IPS-20b (cell line): ENCODE measurements at regions not wholly inside any gene's neighbourhood (a gene's known extent, or its start where the extent isn't known, plus 50 kb on each side); places are given as distances from the start of the nearest gene placed in this dataset.

Experiments used
- H3K27ac ChIP-seq: one replicate; pipeline ENCODE4 v1.5.1; 2013; ENCODE audit warnings: low read length
- H3K27me3 ChIP-seq: 2 replicates; pipeline ENCODE4 v1.6.1; 2013; ENCODE audit warnings: mild to moderate bottlenecking, low read length, inconsistent platforms; ENCODE audit not compliant: insufficient read depth
- H3K36me3 ChIP-seq: 2 replicates; pipeline ENCODE4 v1.6.1; 2013; ENCODE audit warnings: low read depth, mild to moderate bottlenecking, inconsistent platforms, low read length, moderate library complexity; ENCODE audit not compliant: insufficient read depth
- H3K4me1 ChIP-seq: 2 replicates; pipeline ENCODE4 v1.6.1; 2013; ENCODE audit warnings: mild to moderate bottlenecking, control low read depth, inconsistent platforms, low read length, moderate library complexity; ENCODE audit not compliant: insufficient read depth
- H3K4me3 ChIP-seq: 2 replicates; pipeline ENCODE4 v1.5.1; 2013; ENCODE audit warnings: mild to moderate bottlenecking, low read length, inconsistent platforms
- H3K9ac ChIP-seq: 2 replicates; pipeline ENCODE4 v1.6.1; 2013; ENCODE audit warnings: low read depth, mild to moderate bottlenecking, inconsistent platforms, low read length, moderate library complexity
- H3K9me3 ChIP-seq: 2 replicates; pipeline ENCODE4 v1.6.1; 2013; ENCODE audit warnings: mild to moderate bottlenecking, low read depth, low read length, inconsistent platforms; ENCODE audit not compliant: insufficient read depth

DNA sequence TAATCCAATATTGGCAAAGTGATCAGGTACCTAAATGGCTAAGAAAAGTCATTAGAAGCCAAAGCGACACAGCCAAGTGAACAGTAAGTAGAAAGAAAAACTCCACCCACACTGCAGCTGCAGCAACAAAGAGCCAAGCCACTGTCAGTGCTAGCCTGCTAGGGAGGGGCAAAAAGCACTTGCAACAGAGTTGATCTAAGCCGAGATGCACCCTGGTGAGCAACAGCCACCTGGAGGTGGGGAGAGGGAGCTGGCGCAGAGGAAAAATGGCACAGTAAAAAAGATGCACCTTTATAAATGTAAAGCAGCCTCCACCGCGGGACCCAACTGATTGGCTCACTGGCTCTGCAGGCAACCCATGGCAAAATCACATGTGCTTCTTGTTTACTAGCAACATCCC is 330.2 kb upstream of the RBMY1B start:
- H3K9me3 ChIP-seq, result no peaks in the 10 kb centered on the region
- H3K36me3 ChIP-seq, result no peaks in the 10 kb centered on the region
- H3K4me1 ChIP-seq, result no peaks in the 10 kb centered on the region; the same call in 1 of the 2 replicates
- H3K4me3 ChIP-seq, result no peak overlapping the region
- no peak overlapping the region for H3K9ac ChIP-seq
- no peaks in the 10 kb centered on the region for H3K27me3 ChIP-seq
- H3K27ac ChIP-seq, result no peak overlapping the region

DNA sequence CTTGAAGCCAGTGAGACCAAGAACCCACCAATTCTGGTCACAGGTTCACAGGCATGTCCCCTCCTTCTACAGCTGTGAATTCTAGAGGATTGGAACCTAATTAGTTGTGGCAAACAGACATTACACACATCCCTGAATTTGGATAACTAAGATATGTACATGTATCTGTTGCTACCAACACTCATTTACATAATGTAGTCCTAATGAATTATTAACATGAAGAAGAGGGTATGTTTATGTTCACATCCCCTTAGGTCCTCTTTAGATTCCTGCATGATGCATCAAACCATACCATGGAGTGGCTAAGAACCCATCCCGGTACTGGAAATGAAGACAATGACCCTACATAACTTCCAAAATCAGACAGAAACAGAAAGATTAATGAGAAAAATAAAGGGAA is 326.9 kb upstream of the RBMY1B start:
- no peaks in the 10 kb centered on the region for H3K36me3 ChIP-seq
- H3K9ac ChIP-seq, result no peak overlapping the region
- no peaks in the 10 kb centered on the region for H3K27me3 ChIP-seq
- no peak overlapping the region for H3K27ac ChIP-seq
- H3K4me3 ChIP-seq, result no peak overlapping the region
- no peaks in the 10 kb centered on the region for H3K9me3 ChIP-seq
- H3K4me1 ChIP-seq, result no peaks in the 10 kb centered on the region; the same call in 1 of the 2 replicates

DNA sequence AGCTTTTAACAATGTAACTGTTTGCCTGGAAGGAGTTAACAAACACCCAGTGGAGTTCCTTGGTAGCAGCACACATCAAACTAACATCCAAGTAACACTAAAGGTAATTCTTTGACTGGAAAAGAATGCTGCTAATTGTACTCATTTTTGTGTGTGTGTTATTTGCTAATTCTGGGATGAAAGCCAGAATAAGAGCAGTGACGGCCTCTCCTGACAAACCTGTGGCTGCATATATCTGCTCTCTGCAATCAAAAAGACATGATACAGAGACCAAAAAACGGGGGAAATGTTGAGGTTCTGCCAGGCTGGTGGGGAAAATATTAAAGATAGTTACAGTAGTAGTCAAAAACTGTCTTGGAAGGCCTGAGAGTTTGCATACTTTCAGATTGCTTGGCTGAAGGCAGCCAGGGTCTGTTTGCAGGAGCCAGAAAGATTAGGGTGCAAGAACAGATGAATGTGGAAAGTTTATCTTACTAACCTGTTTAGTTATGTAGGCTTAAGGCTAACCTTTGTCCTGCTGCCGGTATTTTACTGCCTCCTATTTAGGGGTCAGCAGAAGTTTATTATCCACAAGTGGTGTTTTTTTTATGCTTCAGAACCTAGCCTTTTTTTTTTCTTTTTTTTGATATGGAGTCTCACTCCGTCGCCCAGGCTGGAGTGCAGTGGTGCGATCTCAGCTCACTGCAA is 325.6 kb upstream of the RBMY1B start:
- Histone ChIP-seq H3K9me3 (no peaks in the 10 kb centered on the region), H3K27ac (no peak overlapping the region), H3K9ac (no peak overlapping the region), H3K4me1 (no peaks in the 10 kb centered on the region; the same call in 1 of the 2 replicates), H3K27me3 (no peaks in the 10 kb centered on the region), H3K4me3 (no peak overlapping the region), H3K36me3 (no peaks in the 10 kb centered on the region)

DNA sequence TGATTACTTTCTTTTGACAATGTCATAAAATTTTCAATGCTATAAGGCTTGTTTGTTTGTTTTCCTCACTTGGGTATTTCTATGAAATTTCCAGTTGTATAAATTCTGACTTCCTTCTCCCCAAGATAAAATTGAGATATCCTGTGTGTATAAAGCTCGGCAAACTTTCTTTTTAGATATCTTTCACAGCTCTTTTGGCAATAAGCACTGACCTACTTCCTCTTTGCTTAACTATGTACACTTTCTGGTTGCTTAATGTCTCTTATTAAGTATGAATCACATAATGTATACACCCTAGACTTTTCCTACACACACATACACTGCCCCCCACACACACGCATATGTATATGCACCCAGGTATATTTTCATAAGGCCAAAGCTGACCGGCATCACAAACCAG is 318.4 kb upstream of the RBMY1B start:
- Histone ChIP-seq H3K36me3 (no peaks in the 10 kb centered on the region), H3K9ac (no peak overlapping the region), H3K27me3 (no peaks in the 10 kb centered on the region), H3K9me3 (no peaks in the 10 kb centered on the region), H3K27ac (no peak overlapping the region), H3K4me1 (no peaks in the 10 kb centered on the region), H3K4me3 (no peak overlapping the region)

DNA sequence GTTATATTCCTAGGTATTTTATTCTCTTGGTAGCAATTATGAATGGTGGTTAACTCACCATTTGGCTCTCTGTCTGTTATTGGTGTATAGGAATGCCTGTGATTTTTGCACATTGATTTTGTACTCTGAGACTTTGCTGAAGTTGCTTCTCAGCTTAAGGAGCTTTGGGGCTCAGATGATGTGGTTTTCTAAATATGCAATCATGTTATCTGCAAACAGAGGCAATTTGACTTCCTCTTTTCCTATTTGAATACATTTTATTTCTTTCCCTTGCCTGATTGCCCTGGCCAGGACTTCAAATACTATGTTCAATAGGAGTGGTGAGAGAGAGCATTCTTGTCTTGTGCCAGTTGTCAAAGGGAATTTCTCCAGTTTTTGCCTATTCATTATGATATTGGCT is 310.9 kb upstream of the RBMY1B start:
- no peaks in the 10 kb centered on the region for H3K27me3 ChIP-seq
- H3K36me3 ChIP-seq, result no peaks in the 10 kb centered on the region
- H3K4me3 ChIP-seq, result no peak overlapping the region
- H3K4me1 ChIP-seq, result no peaks in the 10 kb centered on the region
- no peaks in the 10 kb centered on the region for H3K9me3 ChIP-seq
- no peak overlapping the region for H3K27ac ChIP-seq
- no peak overlapping the region for H3K9ac ChIP-seq

DNA sequence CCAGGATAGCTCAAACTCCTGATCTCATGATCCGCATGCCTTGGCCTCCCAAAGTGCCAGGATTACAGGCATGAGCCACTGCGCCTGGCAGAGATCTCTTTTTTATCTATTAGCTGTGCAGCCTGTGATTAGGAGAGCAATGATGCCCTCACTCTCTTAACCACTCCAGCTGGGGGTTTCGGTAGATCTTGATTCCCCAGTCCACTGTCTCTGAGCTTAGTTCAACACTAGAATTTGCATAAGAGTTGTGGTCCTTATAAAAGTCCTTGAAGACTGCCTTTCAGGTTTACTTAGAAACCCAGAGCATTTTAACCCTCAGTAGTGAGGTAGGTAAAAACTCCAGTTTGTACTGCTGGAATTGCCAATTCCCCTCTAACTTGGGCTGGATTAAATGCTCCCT is 283.3 kb upstream of the RBMY1B start:
- H3K9me3 ChIP-seq, result no peaks in the 10 kb centered on the region
- no peaks in the 10 kb centered on the region for H3K36me3 ChIP-seq
- no peak overlapping the region for H3K27ac ChIP-seq
- no peaks in the 10 kb centered on the region for H3K4me1 ChIP-seq
- no peak overlapping the region for H3K4me3 ChIP-seq
- H3K27me3 ChIP-seq, result no peaks in the 10 kb centered on the region
- H3K9ac ChIP-seq, result no peak overlapping the region

DNA sequence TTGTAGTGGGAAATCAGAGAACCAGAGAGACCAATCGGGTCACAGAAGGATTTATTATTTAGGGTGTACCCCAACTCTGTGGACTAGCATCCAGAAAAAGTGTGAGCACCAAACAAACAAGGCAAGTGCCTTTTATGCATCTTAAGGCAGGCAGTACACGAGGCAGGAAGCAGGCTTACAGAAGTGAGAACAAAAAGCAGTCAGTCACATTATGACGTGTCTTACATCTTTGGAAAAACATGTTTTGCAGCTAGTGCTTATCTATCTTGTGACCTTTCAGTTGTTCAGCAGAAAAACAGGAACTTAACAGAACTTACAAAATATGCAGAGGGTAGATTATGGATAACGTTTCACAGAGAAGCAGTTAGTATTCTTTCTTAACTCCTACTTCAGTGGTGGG is 270.9 kb upstream of the RBMY1B start:
- H3K36me3 ChIP-seq, result no peaks in the 10 kb centered on the region
- H3K9me3 ChIP-seq, result no peaks in the 10 kb centered on the region
- no peaks in the 10 kb centered on the region for H3K4me1 ChIP-seq
- H3K9ac ChIP-seq, result no peak overlapping the region
- no peak overlapping the region for H3K4me3 ChIP-seq
- H3K27ac ChIP-seq, result no peak overlapping the region
- H3K27me3 ChIP-seq, result no peaks in the 10 kb centered on the region

DNA sequence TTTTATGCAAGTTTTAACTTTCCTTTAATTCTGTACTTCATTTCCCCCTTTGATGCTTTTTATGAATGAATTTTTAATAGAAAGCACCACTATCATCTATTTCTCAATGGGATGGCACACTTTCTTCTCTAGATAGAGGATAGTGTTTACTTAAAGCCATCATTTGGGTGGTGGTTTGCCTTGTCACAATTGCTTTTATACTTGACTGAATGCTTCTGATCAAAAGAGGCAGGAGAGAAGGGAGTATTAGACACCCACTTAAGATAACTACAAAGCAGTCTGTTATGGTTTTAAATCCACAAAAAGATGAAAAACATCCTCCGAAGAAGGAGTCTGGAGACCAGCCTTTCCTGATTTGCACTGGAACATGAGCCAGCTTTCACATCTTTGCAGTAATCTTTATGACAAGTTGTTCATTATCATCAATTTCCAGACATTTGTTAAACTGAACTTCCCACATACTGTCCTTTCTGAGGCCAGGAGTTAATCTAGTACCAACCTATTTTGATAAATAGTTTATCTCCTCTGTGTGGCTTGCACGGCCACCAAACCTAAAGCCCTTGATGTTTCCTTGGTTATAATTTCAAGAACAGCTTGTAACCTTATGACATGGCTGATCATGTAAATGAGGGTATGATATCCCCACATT is 270.4 kb upstream of the RBMY1B start:
- Histone ChIP-seq H3K4me3 (no peak overlapping the region), H3K4me1 (no peaks in the 10 kb centered on the region), H3K9ac (no peak overlapping the region), H3K9me3 (no peaks in the 10 kb centered on the region), H3K36me3 (no peaks in the 10 kb centered on the region), H3K27ac (no peak overlapping the region), H3K27me3 (no peaks in the 10 kb centered on the region)

DNA sequence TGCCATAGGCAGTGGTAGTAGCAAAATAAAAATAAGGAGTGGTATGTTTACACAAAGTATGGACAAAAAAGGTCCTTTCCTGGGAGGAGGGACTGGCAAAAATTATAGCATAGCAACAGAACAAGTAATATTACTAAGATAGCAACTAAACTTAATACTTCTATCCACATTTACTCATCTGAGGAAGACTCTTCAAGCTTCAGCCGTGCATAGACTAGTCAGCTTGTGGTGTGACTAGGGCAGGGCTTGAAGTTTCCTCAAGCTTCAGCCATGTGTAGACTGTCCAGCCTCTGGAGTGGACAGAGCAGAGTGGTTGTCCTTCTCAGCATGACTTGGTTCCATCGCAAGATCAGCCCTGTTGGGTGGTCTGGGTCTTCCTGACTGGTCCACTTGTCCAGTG is 268.3 kb upstream of the RBMY1B start:
- no peak overlapping the region for H3K9ac ChIP-seq
- no peak overlapping the region for H3K4me3 ChIP-seq
- no peaks in the 10 kb centered on the region for H3K4me1 ChIP-seq
- no peaks in the 10 kb centered on the region for H3K36me3 ChIP-seq
- H3K27me3 ChIP-seq, result no peaks in the 10 kb centered on the region
- no peaks in the 10 kb centered on the region for H3K9me3 ChIP-seq
- no peak overlapping the region for H3K27ac ChIP-seq

DNA sequence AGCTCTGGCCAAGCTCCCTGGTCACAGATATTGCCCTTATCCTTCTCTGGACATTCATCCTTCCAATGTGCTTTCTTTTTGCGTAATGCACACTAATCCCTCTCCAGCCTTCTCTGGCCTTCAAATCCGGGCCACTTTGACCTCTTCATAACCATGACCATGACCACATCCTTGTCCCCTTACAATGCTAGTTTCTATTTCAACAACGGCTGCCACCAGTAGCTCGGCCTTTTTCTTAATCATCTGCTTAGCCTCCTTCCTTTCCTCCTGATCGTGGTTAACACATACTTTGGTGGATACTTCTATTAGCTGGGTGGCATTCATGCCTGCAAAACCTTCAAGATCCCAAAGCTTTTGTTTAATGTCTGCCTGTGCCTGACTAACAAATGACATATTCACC is 264.4 kb upstream of the RBMY1B start:
- Histone ChIP-seq H3K27me3 (no peaks in the 10 kb centered on the region), H3K4me3 (no peak overlapping the region), H3K9ac (no peak overlapping the region), H3K36me3 (no peaks in the 10 kb centered on the region), H3K9me3 (no peaks in the 10 kb centered on the region), H3K4me1 (no peaks in the 10 kb centered on the region), H3K27ac (no peak overlapping the region)

DNA sequence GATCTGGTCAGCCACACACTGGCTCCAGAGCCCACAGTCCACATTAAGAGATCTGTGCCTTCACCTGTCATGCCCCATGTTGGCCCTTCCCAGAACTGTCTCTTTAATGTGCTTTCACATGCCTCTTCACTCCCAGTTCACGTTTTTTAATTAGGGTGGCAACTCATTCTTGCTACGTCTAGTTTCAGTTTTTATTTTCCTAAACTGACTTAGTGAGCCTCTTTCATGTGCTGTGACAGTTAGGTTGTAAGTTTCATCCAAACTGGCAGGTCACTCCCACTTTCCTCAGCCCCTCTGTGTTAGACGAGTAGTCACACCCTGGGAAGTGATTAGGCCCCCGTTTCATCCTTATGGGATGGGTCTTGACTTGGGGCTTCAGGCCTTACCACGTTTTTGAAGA is 262.5 kb upstream of the RBMY1B start:
- Histone ChIP-seq H3K27me3 (no peaks in the 10 kb centered on the region), H3K4me1 (no peaks in the 10 kb centered on the region), H3K9ac (no peak overlapping the region), H3K4me3 (no peak overlapping the region), H3K9me3 (no peaks in the 10 kb centered on the region), H3K27ac (no peak overlapping the region), H3K36me3 (no peaks in the 10 kb centered on the region)

DNA sequence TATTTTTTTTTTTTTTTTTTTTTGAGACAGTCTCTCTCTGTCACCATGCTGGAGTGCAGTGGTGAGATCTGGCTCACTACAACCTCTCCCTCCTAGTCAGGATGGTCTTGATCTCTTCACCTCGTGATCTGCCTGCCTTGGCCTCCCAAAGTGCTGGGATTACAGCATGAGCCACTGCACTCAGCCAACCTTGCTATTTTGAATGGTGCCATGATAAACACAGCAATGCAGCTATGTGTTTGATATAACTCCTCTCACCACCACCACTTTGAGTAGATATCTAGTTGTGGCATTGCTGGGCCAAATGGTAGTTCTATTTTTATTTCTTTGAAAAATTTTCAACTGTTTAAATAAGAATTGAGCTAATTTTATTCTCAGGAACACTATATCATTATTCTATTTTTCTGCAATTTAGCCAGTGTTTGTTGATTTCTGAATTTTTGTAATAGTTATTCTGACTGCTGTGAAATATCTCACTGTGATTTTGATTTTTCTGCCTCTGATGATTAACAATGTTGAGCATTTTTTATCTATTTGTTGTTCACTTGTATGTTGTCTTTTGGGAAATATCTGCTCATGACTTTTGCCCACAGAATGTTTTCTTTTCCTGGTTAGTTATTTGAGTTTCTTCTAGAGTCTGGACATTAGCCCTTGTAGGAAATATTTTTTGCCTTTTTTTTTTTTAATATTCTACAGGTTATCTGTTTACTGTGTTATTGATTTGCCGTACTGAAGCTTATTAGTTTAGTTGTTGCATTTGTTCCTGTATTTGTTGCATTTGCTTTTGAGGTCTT is 257.5 kb upstream of the RBMY1B start:
- H3K9ac ChIP-seq, result no peak overlapping the region
- no peaks in the 10 kb centered on the region for H3K27me3 ChIP-seq
- no peak overlapping the region for H3K4me3 ChIP-seq
- H3K36me3 ChIP-seq, result no peaks in the 10 kb centered on the region
- H3K9me3 ChIP-seq, result no peaks in the 10 kb centered on the region
- no peak overlapping the region for H3K27ac ChIP-seq
- no peaks in the 10 kb centered on the region for H3K4me1 ChIP-seq
